ENCODE measurements at regions not wholly inside any gene's neighbourhood (a gene's known extent, or its start where the extent isn't known, plus 50 kb on each side); places are given as distances from the start of the nearest gene placed in this dataset.
"Not testable (repeated sequence)": the region's sequence is repeated elsewhere in the genome, so short reads cannot be mapped to it uniquely, and the experiment has no call there.

DNA sequence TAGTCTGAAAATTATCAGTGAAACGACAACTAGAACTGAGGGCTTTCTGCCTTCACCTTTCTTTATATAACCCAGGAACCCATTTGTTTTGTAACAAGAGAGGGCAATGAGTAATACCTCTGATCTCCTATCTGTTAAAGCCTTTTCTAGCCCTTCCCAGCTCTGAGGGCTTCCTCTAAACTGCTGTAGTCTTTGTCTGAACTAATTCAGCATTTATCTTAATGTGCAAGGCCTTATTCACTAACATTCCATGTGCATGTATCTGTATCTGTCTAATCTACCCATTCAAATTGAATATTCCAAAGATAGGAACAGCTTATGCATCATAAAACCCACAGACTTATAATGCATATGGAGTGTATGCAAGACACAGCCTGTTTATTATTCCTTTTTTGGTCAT, 167.1 kb downstream of the LYPLAL1 start:
- DNase-seq, result no peak

DNA sequence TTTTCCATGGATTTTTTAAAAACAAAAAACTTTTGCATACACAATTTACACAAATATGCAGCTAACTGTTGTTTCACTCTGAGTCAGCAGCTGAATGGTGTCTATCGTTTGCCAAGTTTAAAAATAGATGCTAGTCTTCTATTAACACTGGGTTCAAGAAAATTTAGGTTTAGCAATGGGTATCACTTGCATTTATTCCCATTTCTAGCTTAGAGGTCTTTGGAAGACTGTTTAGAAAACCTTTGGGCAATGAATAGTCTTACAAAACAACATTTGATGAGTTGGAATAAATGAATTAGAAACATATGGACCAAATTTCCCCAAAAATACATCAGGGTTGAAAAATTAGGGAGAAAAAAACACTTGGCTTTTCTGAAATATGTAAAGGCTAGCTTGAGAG, 165.8 kb downstream of the LYPLAL1 start:
- no peak for DNase-seq

DNA sequence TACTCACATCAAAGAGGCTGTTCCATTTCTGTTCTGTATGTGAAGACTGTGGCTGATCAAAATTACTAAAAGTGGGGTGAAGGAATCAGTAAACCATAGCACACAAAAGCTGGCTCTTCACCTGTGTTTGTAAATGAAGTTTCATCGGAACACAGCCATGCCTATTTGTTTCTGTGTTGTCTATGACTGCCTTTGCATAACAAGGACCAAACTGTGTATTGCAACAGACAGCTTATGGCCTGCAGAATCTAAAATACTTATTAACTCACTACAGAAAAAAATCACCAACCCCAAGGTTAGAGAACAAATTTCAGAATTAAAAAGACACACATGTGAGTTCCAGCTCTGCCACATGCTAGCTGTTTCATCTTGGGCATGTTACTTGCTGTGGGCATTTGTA, 163.9 kb downstream of the LYPLAL1 start:
- DNase-seq, result no peak

DNA sequence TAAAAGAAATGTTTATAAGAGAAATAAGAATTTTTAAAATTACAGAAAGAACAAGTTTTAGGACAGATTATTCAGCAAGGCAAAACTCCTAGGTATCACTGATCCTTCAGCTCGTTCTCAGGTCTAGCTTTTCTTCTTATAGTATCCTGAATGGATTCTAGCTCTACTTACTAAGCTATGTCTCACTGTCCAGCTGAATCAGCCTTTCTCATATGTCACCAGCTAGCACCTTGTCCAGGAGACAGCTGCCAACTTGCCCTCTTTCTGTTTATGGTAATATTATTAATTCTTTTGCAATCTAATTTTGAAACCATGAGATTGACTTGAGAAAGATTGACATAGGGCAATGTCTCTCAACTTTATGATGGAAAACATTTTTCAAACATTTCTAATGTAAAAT, 159.9 kb downstream of the LYPLAL1 start:
- DNase-seq, result no peak

DNA sequence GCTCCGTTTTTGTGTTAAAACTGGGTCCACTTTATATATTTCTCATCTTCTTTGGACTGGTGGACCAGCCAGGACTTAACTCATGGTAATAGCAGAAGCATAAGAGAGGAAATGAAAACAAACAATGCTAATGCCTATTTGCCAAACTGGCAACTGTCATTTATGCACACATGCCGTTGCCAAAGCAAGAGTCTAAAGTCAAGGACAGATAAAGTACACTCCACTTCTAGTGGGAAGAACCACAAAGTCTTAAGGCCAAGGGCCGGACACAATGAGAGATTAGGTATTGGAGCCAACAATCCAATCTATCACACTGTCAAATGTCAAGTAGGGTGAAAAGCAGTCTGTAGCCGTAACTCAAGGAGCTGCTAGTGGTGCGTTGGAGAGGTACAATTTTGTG, 157.7 kb downstream of the LYPLAL1 start:
- DNase-seq, result no peak

DNA sequence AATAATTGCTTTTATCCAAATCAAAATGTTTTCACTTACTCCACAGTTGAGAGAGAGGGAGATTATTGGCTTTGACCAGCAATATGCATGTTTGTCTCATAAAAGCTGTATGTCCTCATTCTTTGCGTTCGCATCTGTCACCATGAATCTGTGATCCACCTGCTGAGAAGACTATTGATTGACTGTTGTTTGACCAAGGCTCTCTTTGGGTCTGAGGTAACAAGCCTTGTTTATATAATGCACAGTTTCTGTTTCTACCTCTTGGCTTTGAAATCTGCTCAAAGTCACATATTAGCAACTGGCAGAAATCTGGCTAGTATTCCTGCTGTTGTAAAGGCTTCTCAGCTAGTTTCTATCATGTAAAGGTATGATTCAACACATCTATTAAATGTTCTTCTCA, 157.0 kb downstream of the LYPLAL1 start:
- no peak for DNase-seq

DNA sequence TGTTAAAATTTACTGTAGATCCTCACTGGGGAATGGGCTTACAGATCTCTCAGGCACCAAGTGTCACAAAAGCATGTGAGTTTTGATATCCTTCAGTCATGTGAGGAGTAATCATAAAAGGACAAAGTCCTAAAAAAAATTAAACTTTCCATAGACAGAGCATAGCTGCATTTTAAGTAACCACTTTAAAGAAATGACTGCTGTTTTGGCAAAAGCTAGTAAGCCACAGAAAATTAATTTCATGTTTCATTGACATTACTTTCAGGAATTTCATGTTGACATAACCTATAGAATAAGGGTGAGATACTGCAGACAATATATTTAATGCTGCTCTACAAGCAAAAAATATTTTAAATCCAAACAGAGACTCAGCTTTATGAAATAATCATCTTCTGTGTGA, 156.3 kb downstream of the LYPLAL1 start:
- no peak for DNase-seq

DNA sequence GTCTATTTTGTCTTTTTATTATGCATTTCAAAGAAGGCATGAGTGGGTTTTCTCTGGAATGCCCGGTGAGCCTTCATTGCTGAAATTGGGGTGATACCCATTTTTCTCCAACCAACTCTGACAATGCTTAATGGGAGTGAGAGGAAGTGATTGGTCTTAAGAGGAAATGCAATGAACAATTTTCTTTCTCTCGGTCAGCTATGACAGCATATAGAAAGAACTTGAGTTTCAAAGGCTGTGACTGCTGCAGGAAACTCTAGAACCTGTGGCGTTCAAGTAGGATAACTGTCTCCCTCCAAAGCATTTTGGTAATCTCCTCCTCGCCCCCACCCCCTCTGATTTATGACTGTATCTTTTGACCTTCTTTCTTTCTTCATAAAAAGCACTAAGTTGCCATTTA, 155.9 kb downstream of the LYPLAL1 start:
- DNase-seq, result no peak

DNA sequence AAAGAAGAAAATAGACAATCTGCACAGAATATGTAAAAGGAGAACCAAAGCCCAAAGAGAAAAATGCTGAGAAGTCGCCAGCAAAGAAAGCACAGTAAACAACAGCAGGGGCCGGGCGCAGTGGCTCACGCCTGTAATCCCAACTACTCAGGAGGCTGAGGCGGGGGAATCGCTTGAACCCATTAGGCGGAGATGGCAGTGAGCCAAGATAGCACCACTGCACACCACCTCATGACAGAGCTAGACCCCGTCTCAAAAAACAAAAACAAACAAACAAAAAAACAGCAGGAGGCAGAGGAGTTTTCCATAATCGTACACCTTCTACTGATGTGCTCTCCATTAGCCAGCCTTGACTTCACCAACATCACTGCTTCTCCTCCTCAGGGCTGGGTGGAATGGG, 153.2 kb downstream of the LYPLAL1 start:
- DNase-seq, result no peak

DNA sequence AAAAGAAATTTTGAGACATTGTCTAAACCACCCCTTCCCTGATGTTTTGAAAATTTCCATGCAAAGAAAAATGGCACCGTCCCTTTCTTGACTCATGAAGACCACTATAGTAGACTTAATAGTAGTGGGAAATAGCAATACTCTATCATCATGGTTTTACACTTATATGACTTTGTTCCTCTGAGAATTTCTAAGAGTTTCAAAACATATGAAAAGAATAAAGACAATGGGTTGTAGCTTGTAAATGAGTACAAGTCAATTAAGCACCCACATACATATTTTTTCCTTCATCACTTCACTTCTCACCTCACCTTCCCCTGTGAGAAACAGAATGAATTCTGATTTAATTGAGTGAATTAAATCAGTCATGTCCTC, 151.7 kb downstream of the LYPLAL1 start:
- no peak for DNase-seq

DNA sequence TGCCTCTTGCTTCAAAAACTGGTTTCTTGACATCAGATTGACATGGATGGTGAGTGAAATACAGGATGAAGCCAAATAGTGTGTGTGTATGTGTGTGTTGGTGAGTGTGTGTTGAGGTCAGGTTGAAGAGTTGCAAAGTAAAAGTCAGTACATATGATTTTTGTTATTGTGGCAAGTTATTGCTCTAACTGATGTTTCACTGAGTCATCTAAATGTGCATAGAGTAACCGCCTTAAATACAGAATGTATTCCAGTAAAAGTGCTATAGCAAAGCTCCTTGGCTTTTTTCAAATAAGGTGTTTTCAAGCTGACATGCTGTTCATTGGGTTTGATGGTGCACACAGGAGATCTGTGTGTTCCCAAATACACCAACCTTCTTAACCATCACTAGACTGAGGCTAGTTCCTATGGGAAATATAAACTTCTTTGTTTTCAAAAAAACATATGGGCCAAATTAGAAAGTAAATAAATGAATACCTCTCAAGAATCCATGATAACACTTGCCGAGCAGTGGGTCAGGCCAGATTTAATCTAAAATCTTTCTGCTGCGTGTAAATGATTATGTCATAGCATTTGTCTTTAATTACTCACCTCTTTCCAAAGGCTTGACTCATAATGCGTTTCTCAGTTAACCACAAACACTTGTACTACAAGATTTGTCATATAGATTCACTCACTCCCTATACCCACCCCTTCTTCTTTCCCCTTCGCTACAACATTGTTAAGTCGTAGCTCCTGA, 151.1 kb downstream of the LYPLAL1 start:
- DNase-seq, result no peak

DNA sequence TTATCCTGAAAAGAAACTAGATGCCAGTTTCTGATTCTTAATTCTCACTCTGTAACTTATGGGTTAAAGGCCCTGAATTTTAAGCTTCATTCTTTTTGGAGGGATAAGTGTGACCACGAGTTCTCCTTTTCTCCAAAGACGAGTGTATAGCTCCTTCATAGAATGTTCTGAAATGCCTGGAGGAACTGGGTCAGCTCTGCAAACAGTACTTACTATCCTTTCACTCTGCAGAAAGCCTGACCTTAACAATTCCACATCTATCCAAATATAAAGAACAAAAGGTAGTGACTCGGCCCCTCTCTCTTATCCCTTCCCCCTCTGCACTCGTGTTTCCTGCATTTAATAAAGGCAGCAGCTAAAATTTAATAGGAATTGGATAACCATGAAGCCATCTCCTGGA, 150.5 kb downstream of the LYPLAL1 start:
- no peak for DNase-seq

DNA sequence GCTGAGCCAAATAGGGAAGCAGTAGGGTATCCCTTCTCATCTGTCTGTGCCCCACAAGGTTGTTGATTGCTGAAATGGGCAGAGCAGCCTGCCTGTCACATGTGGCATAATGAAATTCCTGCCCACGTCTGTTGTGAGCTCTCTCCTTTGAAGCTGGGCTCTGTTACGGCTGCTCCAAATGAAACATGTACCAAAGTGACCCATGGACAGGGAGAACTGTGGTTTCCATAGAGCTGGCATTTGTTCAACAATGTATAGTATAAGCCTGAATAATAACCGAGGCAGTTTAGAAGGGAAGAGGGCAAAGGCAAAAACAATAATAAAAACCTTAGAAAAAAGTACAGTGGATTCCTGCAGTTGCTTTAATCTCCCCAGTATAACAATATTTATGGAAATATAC, 149.7 kb downstream of the LYPLAL1 start:
- DNase-seq, result no peak

DNA sequence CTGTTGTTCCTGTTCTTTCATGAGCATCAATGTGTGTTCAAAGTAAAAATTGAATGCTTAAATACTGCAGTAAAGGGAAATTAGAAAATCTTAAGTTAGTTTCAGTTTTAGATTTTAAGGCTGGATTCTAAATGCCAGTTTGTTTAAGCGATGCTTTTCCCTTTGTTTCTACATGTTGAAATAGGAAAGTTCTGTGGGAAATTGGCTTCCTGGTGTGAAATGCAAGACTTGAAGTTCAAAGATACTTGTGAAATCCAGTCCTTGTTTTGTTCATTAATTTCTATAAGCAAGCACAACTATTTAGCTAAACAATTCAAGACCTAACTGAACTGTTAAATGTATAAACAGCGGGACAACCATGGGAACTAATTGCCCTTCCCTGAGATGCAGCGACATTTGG, 149.1 kb downstream of the LYPLAL1 start:
- no peak for DNase-seq

DNA sequence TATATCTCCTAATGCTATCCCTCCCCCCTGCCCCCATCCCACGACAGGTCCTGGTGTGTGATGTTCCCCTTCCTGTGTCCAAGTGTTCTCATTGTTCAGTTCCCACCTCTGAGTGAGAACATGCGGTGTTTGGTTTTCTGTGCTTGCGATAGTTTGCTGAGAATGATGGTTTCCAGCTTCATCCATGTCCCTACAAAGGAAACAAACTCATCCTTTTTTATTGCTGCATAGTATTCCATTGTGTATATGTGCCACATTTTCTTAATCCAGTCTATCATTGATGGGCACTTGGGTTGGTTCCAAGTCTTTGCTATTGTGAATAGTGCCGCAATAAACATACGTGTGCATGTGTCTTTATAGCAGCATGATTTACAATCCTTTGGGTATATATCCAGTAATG, 146.9 kb downstream of the LYPLAL1 start:
- not testable (repeated sequence) for DNase-seq

DNA sequence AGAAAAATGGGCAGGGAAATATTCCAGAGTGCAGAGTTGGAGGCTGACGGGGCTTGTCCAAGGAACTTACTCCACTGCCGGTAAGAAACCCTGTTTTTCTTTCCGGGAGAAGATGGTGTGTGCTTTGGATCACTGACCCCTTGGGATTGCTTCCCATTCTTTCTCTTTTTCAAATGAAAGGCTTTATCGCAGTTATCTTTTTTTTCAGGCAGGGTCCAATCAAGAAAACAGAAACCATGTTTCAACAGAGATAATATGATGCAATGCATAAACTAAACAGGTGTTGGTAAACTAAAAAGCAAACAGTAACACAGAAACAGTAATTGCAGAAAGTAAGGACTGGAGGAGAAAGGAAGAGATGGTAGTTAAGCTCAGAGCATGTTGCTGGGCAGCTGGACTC, 145.1 kb downstream of the LYPLAL1 start:
- no peak for DNase-seq

DNA sequence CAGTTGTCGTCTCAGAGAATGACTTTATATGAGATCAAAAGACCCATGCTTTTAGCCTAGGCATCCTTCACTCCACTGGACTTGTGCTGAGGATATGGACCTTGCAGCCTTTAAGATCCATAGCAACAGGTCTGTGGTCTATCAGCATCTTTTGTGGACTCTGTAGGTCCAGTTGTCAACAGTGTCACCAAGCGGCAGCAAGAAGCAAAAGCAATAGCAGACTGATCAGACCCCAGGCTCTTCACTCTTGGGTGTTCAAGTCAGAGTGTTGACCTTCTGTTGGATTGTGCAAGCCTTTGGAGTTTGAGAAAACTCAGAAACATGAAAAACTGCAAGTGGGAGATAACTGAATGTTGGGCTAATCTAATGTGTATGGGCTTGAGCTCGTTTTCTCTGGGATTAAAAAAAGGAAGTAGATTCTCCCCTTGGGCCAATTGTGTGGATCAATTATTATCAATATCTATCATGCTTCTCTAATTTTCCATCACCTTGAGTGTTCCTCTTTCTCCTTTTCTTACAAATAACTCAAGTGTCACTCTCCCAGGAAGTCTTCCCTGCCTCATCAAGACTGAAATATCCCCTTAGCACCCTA, 144.2 kb downstream of the LYPLAL1 start:
- DNase-seq, result no peak

DNA sequence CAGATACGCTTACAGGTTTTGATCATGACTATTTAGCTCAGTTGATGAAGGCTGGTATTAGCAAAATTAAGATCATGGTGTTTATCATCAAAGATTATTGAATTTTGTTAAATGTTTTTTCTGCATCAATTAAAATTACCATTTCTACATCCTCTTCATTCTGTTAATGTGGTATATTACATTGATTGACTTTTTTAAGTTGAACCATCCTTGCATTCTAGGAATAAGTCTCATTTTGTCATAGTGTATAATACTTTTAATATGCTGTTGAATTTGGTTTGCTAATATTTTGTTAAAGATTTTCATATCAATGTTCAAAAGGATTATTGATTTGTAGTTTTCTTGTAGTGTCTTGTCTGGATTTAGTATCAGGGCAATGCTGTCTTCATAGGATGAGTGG, 142.4 kb downstream of the LYPLAL1 start:
- no peak for DNase-seq

DNA sequence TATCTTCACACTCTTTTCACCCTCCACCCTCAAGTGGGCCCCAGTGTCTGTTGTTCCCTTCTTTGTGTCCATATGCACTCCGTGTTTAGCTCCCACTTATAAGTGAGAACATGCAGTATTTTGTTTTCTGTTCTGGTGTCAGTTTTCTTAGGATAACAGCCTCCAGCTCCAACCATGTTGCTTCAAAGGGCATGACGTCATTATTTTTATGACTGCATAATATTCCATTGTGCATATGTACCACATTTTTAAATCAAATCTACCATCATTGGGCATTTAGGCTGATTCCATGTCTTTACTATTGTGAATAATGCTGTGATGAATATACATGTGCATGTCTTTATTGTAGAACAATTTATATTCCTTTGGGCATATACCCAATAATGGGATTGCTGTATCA, 140.3 kb downstream of the LYPLAL1 start:
- DNase-seq, result no peak

DNA sequence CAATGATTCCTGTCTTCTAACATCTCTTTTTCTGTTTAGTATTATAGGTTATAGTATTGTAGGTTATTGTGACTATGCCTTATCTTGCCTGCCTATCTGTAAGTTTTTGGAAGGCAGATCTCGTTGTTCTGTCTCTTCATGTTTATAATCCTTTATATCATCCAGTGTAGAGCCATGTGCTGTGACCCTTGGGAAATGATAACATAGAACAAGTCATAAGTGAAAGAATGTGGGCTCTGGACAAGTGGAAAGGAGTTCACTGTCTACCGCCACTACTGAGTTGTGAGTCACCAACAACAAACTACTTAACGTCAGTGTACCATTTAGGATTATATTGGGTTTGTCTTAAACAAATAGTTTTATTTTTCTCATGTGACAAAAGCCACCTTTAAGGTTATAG, 139.3 kb downstream of the LYPLAL1 start:
- no peak for DNase-seq

DNA sequence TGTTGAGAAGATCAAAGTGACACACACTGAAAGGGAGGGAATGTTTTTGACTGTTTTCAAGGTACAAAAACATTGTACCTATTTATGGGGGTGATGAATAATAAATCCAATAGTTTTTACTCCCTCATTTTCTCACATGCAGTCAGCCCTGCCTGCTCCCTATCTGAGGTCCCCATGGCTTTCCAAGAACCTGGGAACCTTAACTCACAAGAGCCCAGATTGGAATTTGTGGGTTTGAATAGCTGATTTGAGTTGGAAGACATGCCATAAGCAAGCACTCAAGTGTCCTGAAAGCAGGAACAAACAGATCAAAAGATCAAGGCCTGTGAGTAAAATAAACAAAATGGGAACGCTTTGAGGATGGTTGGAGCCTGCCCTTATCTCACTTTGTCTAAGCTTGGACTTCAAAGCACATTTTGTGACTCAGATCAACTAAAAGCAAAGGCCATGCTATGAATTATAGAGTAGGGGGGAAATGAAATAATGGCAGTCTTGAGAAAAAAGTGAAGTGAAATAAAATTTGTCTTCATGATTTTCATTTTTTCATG, 136.6 kb downstream of the LYPLAL1 start:
- no peak for DNase-seq

DNA sequence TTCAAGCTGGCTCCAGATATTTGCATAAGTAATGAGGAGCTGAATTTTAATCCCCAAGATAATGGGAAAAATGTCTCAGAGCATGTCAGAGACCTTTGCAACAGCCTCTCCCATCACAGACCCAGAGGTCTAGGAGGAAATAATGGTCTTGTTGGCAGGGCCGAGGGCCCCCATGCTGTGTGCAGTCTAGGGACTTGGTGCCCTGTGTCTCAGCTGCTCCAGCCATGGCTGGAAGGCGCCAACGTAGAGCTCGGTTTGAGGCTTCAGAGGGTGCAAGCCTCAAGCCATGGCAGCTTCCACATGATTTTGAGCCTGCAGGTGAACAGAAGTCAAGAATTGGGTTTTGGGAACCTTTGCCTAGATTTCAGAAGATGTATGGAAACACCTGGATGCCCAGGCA, 134.7 kb downstream of the LYPLAL1 start:
- DNase-seq, result no peak

DNA sequence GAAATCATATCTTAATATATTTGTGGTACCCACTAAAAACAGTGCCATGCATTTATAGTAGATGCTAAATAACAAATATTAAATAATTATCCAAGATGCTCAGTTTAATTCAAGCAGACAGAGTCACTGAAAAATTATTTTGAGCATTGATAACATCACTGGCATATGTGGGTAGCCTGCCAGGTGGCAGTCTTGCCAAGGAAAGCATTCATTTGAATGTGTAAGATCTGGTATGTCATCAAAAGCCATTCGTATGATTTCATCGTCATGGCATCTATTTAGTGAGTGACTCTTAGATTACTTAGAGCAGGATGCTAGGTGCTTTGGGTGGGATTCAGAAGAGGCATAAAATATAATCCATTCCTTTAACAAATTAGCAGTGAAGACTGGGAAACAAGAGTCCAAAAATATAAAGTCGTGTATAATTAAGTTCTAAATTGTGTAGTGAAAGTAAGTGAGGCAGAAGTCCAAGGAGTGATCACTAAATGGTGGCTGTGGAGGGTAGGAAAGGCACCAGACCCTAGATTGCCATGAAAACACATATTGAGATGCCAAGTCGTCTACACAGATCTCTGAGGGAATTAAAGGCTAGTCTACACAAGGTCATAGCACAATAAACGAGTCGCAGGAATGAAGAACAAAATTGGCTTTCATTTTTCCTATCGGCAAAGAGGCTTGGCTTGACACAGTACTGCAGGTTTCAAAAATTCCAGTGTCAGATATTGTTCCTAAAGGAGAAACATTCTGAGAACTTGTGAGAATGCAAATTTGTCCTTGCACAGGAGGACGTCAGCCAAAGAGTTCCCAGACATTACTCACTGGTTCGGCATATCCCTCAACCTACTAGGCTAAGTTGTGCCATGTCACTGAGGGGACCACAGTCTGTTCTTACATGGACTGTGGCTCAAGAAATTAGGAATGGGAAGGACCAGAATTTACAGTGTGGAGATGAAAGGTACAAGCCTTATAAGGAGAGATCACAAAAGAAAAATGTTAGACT, 130.8 kb downstream of the LYPLAL1 start:
- no peak for DNase-seq

DNA sequence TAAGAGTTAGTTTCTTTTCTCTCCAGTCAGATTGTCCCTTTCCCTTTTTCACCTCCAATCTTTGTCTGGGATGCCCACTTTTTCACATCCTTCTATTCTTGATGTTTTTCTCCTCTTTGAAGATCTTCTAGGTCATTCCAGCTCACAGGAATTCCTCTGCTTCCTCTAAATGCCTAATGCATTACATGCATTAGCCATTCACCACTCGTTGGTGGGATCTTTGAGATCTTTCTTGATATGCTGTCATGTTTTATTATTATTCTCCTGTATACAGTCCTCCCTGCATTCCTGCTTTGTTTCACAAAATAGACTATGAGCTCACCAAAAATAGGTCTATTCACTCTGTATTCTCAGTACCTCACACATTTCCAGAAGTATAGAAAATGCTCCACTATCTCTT, 129.0 kb downstream of the LYPLAL1 start:
- no peak for DNase-seq
